Ovary (tissue), 3 donors: ENCODE measurements at regions not wholly inside any gene's neighbourhood (a gene's known extent, or its start where the extent isn't known, plus 50 kb on each side); places are given as distances from the start of the nearest gene placed in this dataset.

ENCODE experiments used
- CTCF ChIP-seq, 3 donors: fragments of 450-650 bp in 2 of 3; fragments of 200-600 bp in 1 of 3; IDR thresholded peaks; one replicate each; pipeline versions ENCODE4 v1.5.1 to v1.8.0; 2016 to 2022; ENCODE audit warnings: antibody characterized with exemption in 3 of 3, mild to moderate bottlenecking in 1 of 3
- EP300 ChIP-seq: sonication (generic); formaldehyde crosslinking; IDR thresholded peaks from one replicate; pipeline ENCODE4 v1.6.1; 2017; ENCODE audit warnings: antibody characterized with exemption
- POLR2A ChIP-seq: fragments of 450-650 bp; IDR thresholded peaks from one replicate; pipeline ENCODE4 v1.6.1; 2017; ENCODE audit warnings: antibody characterized with exemption, mild to moderate bottlenecking, moderate library complexity
- donor health status: DM: no; HTN: no; CAD: no.

GRCh38 chr12:72901685-72902084 lies 629.5 kb downstream of the TRHDE start:
- no peak for TF ChIP-seq POLR2A
- TF ChIP-seq CTCF (IDR thresholded peaks at IDR 0.05), result no peak
- no peak for TF ChIP-seq EP300
